Activated T-helper 17 cell treated with anti-CD3 and anti-CD28 coated beads, Interleukin-2, amount 50 U/mL, for 72 hours (primary cell): ENCODE measurements at regions not wholly inside any gene's neighbourhood (a gene's known extent, or its start where the extent isn't known, plus 50 kb on each side); places are given as distances from the start of the nearest gene placed in this dataset.
"Not testable (repeated sequence)": the region's sequence is repeated elsewhere in the genome, so short reads cannot be mapped to it uniquely, and the experiment has no call there.

ENCODE experiments used
- ATAC-seq: fragments of 150-1000 bp; cut with Tn5 transposase; replicated peaks from 2 replicates; pipeline ENCODE4 v1.10.0; 2021; ENCODE audit warnings: mild to moderate bottlenecking, moderate library complexity
- H3K27ac Mint-ChIP-seq: one replicate; pipeline ENCODE4 v1.8.0; 2022; ENCODE audit warnings: mixed read lengths
- H3K27me3 Mint-ChIP-seq: one replicate; pipeline ENCODE4 v1.8.0; 2022; ENCODE audit warnings: mixed read lengths
- H3K36me3 Mint-ChIP-seq: one replicate; pipeline ENCODE4 v1.8.0; 2022; ENCODE audit warnings: low read depth, mild to moderate bottlenecking, mixed read lengths
- H3K4me1 Mint-ChIP-seq: one replicate; pipeline ENCODE4 v1.8.0; 2022; ENCODE audit warnings: mixed read lengths
- H3K4me3 Mint-ChIP-seq: one replicate; pipeline ENCODE4 v1.8.0; 2022; ENCODE audit warnings: mild to moderate bottlenecking, mixed read lengths
- H3K9me3 Mint-ChIP-seq: one replicate; pipeline ENCODE4 v1.8.0; 2022; ENCODE audit warnings: mixed read lengths

DNA sequence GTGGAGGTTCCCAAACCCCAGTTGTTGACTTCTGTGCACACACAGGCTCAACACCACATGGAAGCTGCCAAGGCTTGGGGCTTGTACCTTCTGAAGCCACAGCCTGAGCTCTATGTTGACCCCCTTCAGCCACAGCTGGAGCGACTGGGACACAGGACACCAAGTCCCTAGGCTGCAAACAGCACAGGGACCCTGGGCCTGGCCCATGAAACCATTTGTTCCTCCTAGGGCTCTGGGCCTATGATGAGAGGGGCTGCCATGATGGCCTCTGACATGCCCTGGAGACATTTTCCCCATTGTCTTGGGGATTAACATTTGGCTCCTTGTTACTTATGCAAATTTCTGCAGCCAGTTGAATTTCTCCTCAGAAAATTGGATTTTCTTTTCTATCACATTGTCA lies 449.6 kb upstream of the ZEB2 start:
- ATAC-seq, H3K36me3 Mint-ChIP-seq, H3K9me3 Mint-ChIP-seq, H3K27me3 Mint-ChIP-seq, H3K4me3 Mint-ChIP-seq, H3K27ac Mint-ChIP-seq, H3K4me1 Mint-ChIP-seq: not testable (repeated sequence)

DNA sequence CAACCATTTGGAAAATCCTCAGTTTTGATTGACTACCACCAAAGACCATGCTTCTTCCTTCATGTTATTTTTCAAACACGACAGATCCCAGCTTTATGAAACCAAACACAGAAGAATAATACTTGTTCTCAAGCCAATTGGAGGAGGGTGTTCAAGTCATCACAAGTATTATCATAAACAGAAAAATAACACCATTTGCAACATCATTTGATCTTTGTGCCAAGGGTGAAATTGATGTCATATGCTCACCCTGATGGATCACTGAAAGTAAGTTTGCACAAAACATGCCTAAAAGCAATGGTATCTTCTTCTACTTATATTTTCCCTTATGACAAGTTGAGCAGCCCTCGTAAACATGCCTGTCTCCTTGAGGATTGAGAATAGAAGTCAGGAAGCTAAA lies 448.0 kb upstream of the ZEB2 start:
- Mint-ChIP-seq H3K4me3 (no peak overlapping the region), H3K27me3 (no peaks in the 10 kb centered on the region), H3K27ac (no peak overlapping the region), H3K36me3 (no peaks in the 10 kb centered on the region), H3K4me1 (no peaks in the 10 kb centered on the region), H3K9me3 (peaks cover 7% of the 10 kb centered on the region)
- no peak for ATAC-seq

DNA sequence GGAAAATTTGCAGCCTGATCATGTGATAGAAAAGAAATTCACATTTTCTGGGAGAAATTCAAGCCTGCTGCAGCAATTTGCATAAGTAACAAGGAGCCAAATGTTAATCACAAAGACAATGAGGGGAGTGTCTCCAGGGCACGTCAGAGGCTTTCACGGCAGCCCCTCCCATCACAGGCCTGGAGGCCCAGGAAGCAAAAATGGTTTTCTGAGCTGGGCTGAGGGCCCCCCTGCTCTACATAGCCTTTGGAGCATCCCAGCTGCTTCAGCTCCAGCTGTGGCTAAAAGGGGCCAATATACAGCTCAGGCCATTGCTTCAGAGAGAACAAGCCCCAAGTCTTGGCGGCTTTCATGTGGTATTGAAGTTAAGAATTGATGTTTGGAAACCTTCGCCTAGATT lies 445.3 kb upstream of the ZEB2 start:
- no peak overlapping the region for H3K27ac Mint-ChIP-seq
- no peaks in the 10 kb centered on the region for H3K36me3 Mint-ChIP-seq
- H3K27me3 Mint-ChIP-seq, result no peaks in the 10 kb centered on the region
- no peak overlapping the region for H3K4me3 Mint-ChIP-seq
- H3K4me1 Mint-ChIP-seq, result no peaks in the 10 kb centered on the region
- peaks cover 7% of the 10 kb centered on the region for H3K9me3 Mint-ChIP-seq
- ATAC-seq, result no peak

DNA sequence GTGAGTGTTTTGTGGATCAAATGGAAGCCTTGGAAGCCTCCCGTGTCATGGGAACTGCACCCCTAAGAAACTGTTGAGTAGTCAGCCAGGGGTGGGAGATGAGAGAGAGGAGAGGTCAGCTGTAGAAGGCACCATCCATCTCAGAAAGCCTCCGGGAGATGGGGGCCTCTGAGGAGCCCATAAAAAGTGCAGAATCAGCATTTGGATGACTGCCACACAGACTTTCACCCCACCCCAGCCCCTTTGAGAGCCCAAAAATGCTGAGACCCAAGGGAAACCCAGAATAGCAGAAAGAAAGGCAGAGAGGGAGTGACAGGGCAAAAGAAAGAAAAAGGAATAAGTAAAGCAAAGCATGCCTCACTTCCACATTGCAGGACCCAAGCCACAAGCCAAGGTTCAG lies 443.1 kb upstream of the ZEB2 start:
- Mint-ChIP-seq H3K36me3 (no peaks in the 10 kb centered on the region), H3K27me3 (no peaks in the 10 kb centered on the region), H3K27ac (no peak overlapping the region), H3K9me3 (peaks cover 3% of the 10 kb centered on the region), H3K4me1 (no peaks in the 10 kb centered on the region), H3K4me3 (no peak overlapping the region)
- ATAC-seq, result no peak

DNA sequence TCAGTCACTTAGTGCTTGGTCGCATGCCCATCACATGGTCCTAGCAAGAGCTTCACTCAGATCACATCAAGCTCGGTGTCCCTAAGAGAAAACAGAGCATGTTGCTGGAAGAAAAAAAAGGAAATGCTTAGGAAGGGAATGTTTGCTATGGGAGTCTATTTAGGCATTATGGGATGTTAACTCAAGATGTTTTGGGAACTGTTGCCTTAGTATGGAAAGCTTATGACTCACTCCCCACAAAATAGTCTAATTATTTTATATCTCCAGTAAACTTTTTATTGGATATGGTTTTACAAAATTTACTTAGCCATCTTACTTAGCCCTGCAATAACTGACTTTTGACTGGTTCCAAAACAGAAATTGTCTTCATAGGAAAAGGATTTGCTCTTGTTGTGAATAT lies 439.5 kb upstream of the ZEB2 start:
- no peak for ATAC-seq
- H3K4me3 Mint-ChIP-seq, result no peak overlapping the region
- no peak overlapping the region for H3K27ac Mint-ChIP-seq
- no peaks in the 10 kb centered on the region for H3K27me3 Mint-ChIP-seq
- H3K4me1 Mint-ChIP-seq, result no peaks in the 10 kb centered on the region
- no peaks in the 10 kb centered on the region for H3K36me3 Mint-ChIP-seq
- H3K9me3 Mint-ChIP-seq, result peaks cover 3% of the 10 kb centered on the region

DNA sequence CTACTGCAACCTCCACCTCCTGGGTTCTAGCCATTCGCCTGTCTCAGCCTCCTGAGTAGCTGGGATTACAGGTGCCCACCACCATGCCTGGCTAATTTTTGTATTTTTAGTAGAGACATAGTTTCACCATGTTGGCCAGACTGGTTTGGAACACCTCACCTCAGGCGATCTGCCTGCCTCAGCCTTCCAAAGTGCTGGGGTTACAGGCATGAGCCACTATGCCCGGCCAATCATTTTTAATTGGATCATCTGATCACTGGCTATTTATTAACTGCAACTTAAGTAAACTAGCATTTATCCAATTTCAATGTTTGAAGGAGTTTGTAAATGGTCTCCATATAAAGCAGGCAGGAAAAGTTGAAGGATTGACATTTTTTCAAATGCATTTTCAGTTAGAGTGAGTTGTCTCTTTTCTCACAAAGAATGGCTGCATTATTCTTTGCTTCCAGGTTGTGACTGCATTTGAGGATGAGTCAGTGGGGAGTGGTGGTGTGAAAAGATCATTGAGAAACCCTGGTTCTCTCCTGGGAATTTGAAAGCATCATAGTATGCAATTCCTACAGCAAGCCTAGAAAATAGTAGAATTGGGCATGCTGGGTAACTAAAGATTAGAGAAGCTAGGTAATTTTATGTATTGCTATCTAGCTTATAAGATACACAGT lies 431.1 kb upstream of the ZEB2 start:
- no peak for ATAC-seq
- H3K9me3 Mint-ChIP-seq, result no peaks in the 10 kb centered on the region
- H3K4me3 Mint-ChIP-seq, result no peak overlapping the region
- H3K27me3 Mint-ChIP-seq, result peaks cover 4% of the 10 kb centered on the region
- no peaks in the 10 kb centered on the region for H3K4me1 Mint-ChIP-seq
- no peaks in the 10 kb centered on the region for H3K36me3 Mint-ChIP-seq
- H3K27ac Mint-ChIP-seq, result no peak overlapping the region

DNA sequence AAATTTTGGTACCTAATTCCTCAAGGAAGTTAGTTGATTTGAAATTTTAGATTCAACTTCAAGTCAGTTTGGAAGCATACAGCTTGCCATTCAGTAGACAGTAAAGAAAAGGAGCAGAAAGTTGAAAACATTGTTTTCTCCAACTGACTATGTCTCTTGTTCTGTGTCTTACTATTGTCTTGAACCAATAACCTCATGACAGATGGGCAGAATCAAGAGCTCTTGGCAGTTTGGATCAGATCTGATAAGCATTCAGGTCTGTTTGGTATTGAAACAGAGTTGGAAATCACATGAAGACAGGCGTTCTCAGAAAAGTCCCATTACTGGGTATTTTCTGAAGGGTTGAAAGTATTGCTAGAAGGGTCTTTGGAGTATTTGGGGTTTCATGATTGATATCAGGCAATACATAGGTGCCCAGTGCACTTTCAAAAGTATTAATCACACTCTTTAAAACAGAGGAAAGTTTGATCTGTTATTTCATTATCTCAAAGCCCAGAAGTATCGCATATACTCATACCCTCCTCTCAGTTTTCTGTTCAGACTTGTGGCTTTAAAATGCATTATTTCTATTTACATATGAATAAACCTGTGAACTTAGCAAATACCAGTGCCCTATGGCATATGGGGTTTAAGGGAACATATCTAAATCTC lies 428.4 kb upstream of the ZEB2 start:
- no peaks in the 10 kb centered on the region for H3K36me3 Mint-ChIP-seq

DNA sequence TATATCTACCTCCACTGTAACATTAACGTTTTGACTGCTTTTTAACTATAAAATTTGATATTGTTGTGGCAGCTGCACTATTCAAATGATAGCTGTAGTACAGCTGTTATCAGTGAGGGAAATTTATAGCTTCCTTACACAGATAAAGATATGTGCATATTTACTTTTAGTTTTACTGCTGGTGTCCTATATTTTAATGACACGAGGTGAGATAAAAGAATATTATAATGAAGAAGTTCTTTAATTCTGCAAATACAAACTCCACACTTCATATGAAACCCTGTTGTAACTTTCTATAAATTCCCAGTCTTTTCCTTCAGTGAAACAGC lies 427.8 kb upstream of the ZEB2 start:
- ATAC-seq, result no peak
- Mint-ChIP-seq H3K4me1 (no peaks in the 10 kb centered on the region), H3K27ac (no peak overlapping the region), H3K4me3 (no peak overlapping the region), H3K9me3 (no peaks in the 10 kb centered on the region), H3K27me3 (peaks cover 5% of the 10 kb centered on the region), H3K36me3 (no peaks in the 10 kb centered on the region)

More for the DNA sequence above, 428.4 kb upstream of the ZEB2 start:
- H3K27me3 Mint-ChIP-seq, result peaks cover 5% of the 10 kb centered on the region
- no peak overlapping the region for H3K4me3 Mint-ChIP-seq
- no peak overlapping the region for H3K27ac Mint-ChIP-seq
- no peak for ATAC-seq
- H3K4me1 Mint-ChIP-seq, result no peaks in the 10 kb centered on the region
- no peaks in the 10 kb centered on the region for H3K9me3 Mint-ChIP-seq

DNA sequence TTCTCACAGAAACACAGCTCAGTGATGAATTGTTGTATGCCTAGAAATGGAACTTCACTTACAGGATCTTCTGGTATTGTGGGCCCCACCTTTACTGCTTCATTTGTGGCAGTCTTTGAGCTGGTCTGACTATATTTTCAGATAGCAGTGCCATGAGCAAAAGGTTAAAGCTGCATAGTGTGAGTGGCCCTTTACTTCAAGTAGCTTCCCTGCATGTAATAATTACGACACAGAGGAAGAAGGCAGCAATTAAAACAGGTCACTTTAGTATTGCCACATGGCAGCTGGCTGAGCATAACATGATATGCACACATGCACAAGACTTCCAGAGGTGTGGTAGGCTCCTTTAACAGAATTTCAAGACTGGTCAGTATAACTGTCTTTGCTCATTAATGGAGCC lies 426.3 kb upstream of the ZEB2 start:
- H3K27ac Mint-ChIP-seq, result no peak overlapping the region
- H3K4me1 Mint-ChIP-seq, result no peaks in the 10 kb centered on the region
- no peak for ATAC-seq
- peaks cover 3% of the 10 kb centered on the region for H3K27me3 Mint-ChIP-seq
- H3K4me3 Mint-ChIP-seq, result no peak overlapping the region
- H3K36me3 Mint-ChIP-seq, result no peaks in the 10 kb centered on the region
- no peaks in the 10 kb centered on the region for H3K9me3 Mint-ChIP-seq

DNA sequence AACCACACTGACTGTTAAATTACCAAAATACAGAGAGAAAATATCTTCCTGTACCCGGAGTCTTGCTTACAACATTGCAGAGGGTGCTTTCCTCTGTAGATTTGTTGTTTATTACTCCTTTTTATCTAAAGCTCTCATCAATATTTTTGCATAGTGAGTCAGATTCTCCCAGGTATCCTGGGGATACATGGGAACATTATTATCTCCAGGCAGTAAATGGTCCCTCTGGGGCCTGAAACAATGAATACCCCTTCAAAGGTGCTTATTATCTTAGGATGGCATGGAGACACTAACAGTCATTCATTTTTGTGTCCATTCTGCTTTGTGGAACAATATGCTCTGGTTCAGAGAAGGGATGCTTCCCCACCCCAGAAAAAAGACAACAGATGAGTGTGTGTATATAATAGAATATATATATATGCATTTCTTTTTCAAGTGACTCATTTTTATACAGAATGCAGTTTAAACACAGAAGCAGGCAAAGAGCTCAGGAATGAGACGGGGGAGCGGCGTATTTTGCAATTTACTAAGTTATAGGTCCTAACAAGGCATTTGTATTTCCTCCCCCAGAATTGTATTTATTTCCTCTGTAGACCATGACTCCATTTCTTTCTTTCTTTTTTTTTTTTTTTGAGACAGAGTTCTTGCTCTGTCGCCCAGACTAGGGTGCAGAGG lies 424.8 kb upstream of the ZEB2 start:
- H3K4me3 Mint-ChIP-seq, result no peak overlapping the region
- peaks cover 3% of the 10 kb centered on the region for H3K27me3 Mint-ChIP-seq
- no peak overlapping the region for H3K27ac Mint-ChIP-seq
- H3K4me1 Mint-ChIP-seq, result no peaks in the 10 kb centered on the region
- no peak for ATAC-seq
- H3K9me3 Mint-ChIP-seq, result no peaks in the 10 kb centered on the region
- no peaks in the 10 kb centered on the region for H3K36me3 Mint-ChIP-seq

DNA sequence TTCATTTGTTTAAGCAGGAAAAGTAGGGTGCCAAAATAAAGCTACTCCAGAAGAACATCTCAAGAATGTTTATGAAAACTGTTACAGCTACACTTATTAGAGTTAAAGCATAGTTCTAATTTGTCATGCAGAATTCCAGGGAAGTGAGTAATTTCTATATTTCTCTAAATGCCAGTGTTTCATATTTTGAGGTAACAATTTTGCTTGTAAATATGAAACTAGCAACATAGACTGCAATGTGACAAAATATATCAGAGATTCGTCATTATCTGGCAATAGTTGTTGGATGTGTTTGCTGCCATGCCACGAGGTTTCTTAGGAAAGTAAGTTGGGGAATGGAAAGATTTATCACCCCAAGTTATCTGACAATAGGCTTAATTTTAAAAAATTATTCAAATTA lies 424.1 kb upstream of the ZEB2 start:
- H3K4me3 Mint-ChIP-seq, result no peak overlapping the region
- no peaks in the 10 kb centered on the region for H3K36me3 Mint-ChIP-seq
- no peaks in the 10 kb centered on the region for H3K4me1 Mint-ChIP-seq
- no peak for ATAC-seq
- no peaks in the 10 kb centered on the region for H3K9me3 Mint-ChIP-seq
- no peak overlapping the region for H3K27ac Mint-ChIP-seq
- H3K27me3 Mint-ChIP-seq, result peaks cover 3% of the 10 kb centered on the region

DNA sequence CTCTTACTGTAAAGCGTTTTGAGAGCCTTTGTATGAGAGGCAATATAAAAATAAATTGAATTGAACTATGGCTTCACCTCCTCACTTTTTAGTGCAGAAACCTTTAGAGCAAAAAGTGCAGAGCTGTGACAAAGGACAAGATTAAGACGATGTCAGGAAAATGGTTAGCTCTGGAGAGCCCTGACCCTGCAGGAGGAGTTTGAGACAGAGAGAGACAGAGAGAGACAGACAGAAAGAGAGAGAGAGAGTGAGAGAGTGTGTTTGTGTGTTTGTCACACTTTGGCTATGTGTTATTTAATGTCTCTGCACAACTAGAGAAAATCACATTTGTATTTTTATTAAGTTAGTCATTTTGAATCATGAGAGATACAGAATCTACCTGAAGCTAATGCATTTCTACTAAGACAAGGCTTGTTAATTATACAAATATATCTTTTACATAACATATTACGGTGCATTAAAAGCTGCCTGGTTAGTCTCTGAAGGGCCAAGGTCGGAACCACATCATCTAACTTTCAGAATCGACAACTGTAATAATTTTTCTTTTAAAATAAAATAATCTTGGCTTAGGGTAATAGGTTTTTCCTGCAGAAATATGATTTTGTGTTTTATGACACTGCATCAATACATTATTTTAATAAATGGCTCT lies 423.5 kb upstream of the ZEB2 start:
- H3K9me3 Mint-ChIP-seq, result no peaks in the 10 kb centered on the region
- H3K27ac Mint-ChIP-seq, result no peak overlapping the region
- ATAC-seq, result no peak
- H3K27me3 Mint-ChIP-seq, result peaks cover 3% of the 10 kb centered on the region
- no peak overlapping the region for H3K4me3 Mint-ChIP-seq
- H3K4me1 Mint-ChIP-seq, result no peaks in the 10 kb centered on the region
- no peaks in the 10 kb centered on the region for H3K36me3 Mint-ChIP-seq

DNA sequence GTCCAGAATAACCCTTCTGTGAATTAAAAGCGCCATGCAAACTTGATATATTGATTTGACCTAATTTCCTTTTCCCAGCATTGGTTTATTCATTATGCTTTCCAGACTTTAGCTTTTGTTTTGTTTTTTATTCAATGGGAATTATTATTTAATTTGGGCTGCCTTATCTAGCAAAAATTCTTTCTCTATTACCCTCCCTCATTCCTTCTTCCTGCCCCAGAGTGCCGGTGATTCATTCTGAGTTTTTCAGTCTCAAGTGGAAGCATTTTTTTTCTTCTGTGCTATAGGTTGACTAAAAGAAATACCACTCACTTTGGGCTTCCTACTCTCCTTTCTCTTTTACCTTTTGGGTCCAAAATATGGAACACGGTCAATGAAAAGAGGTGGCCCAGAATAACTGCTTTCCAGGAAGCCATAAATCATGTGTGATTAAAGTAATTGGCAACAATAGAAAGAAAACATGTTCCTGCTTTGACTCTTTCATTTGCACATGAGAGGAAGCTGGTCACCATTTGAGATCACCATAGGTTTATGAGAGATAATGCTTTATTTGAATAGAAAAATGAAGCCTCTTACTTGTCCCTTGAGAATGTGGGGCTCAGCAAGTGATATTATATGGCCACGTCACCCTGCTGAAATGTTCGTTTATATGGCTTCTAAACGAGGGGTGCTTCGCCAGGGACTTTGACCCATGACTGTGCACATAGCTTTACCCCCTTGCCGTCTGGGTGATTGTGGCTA lies 422.8 kb upstream of the ZEB2 start:
- Mint-ChIP-seq H3K9me3 (no peaks in the 10 kb centered on the region), H3K27ac (no peak overlapping the region), H3K4me3 (no peak overlapping the region), H3K27me3 (peaks cover 3% of the 10 kb centered on the region), H3K4me1 (no peaks in the 10 kb centered on the region), H3K36me3 (no peaks in the 10 kb centered on the region)
- ATAC-seq, result no peak

DNA sequence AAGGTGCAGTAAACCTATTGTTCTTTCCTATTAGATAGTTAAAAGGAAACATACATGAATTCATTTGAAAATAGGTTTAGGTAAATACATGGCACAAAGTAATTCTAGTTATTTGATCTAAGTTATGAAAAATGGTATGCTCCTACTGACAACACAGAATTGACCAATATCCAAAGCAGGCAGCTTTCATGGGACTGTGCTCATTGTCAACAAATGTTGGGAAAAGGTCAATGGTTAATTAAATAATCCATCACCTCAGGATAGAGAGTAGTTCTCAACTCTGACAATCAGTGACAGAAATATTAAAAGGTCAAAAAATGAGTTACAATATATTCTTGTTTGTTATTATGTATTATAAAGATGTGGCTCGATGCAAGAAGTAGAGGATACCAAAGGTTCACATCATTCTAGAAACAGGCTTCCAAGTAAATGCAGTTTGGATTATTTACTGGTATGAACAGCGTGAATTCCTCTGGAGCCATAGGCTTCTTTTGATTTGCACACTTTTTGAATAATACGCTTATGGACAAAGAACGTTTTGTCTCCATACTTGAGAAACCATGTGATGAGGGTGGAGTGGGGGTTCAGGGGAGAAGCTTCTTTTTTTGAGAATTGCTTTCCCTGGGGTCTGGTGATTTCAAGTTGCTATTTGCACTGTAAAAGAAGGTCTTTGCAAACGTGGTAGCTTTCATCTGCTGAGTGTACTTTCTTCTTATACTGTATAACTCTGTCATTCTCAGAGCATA lies 422.0 kb upstream of the ZEB2 start:
- no peaks in the 10 kb centered on the region for H3K9me3 Mint-ChIP-seq
- no peak for ATAC-seq
- H3K36me3 Mint-ChIP-seq, result no peaks in the 10 kb centered on the region
- no peak overlapping the region for H3K4me3 Mint-ChIP-seq
- no peaks in the 10 kb centered on the region for H3K4me1 Mint-ChIP-seq
- H3K27me3 Mint-ChIP-seq, result peaks cover 3% of the 10 kb centered on the region
- H3K27ac Mint-ChIP-seq, result no peak overlapping the region
